K562 (cell line): ENCODE measurements at regions not wholly inside any gene's neighbourhood (a gene's known extent, or its start where the extent isn't known, plus 50 kb on each side); places are given as distances from the start of the nearest gene placed in this dataset.

Experiments used
- ATAC-seq: fragments of 200-7000 bp; cut with Tn5 transposase; 3 replicates; pipeline ENCODE4 v1.9.1; 2020; ENCODE audit warnings: moderate library complexity
- BruUV-seq: library from RNA; stranded (reverse); fragments of 400-500 nt; replicated peaks from 2 replicates; lab custom pipeline; 2021; lab: Mats Ljungman, UMichigan
- CTCF ChIA-PET: fragments of 300-600 bp; formaldehyde crosslinking; extraction: SDS; loops from one replicate; lab custom pipeline; 2021; ENCODE audit warnings: low intra/inter-chr PET ratio; lab: Yijun Ruan, JAX
- POLR2A ChIA-PET: fragments of 300-600, 350-650 bp; sonication (Branson Sonifier 250); formaldehyde crosslinking; extraction: SDS; loops from one replicate; lab custom pipeline; 2021; ENCODE audit warnings: antibody characterized with exemption, inconsistent platforms; lab: Yijun Ruan, JAX
- DNase-seq, 4 experiments: peaks; one replicate each; pipeline versions ENCODE4 v3.0.0 to v3.0.0-alpha.2; 2011 to 2018; ENCODE audit warnings: low spot score in 3 of 4, mixed read lengths in 3 of 4; ENCODE audit errors: extremely low read depth in 1 of 4
- FAIRE-seq: peaks from 2 replicates; lab custom pipeline; 2011; peaks lifted over from hg19 to GRCh38; lab: Jason Lieb, UNC
- H2AFZ ChIP-seq: 2 replicates; pipeline ENCODE4 v1.6.0; 2011; ENCODE audit warnings: low read depth, low read length, control low read depth, inconsistent platforms
- H3K27ac ChIP-seq: fragments of 200-600 bp; 3 replicates; pipeline ENCODE4 v1.8.0; 2011; ENCODE audit warnings: low read depth, mild to moderate bottlenecking, control low read depth, inconsistent platforms, low read length, moderate library complexity, mixed read lengths; ENCODE audit errors: extremely low read depth
- H3K27me3 ChIP-seq, 2 experiments: fragments of 300-600 bp in 1 of 2; 2 replicates in 1 of 2; 3 replicates in 1 of 2; pipeline versions ENCODE4 v1.6.0 to v1.8.0; 2011; ENCODE audit warnings: inconsistent platforms in 2 of 2, low read length in 2 of 2, mild to moderate bottlenecking in 1 of 2, mixed read lengths in 1 of 2, moderate library complexity in 1 of 2; ENCODE audit not compliant: control insufficient read depth in 2 of 2, insufficient read depth in 2 of 2
- H3K36me3 ChIP-seq: fragments of 300-600 bp; 3 replicates; pipeline ENCODE4 v1.8.0; 2011; ENCODE audit warnings: mild to moderate bottlenecking, low read length, inconsistent platforms; ENCODE audit not compliant: control insufficient read depth, insufficient read depth
- H3K4me1 ChIP-seq, 2 experiments: fragments of 200-600 bp in 1 of 2; replicated peaks in 1 of 2; 2 replicates in 1 of 2; 3 replicates in 1 of 2; pipeline versions ENCODE4 v1.5.1 to v1.8.0; 2011; ENCODE audit warnings: inconsistent platforms in 2 of 2, low read length in 2 of 2, mild to moderate bottlenecking in 1 of 2, mixed read lengths in 1 of 2, moderate library complexity in 1 of 2; ENCODE audit not compliant: control insufficient read depth in 2 of 2, insufficient read depth in 2 of 2
- H3K4me2 ChIP-seq: 2 replicates; pipeline ENCODE4 v1.6.1; 2011; ENCODE audit warnings: low read length, control low read depth, inconsistent platforms, mixed read lengths; ENCODE audit not compliant: insufficient read depth
- H3K4me3 ChIP-seq: fragments of 200-600 bp; sonication (generic), shearing (Covaris generic); 2 replicates; pipeline ENCODE4 v1.5.1; 2016; ENCODE audit warnings: control low read depth, inconsistent platforms
- H3K79me2 ChIP-seq: fragments of 200-600 bp; 3 replicates; pipeline ENCODE4 v1.8.0; 2011; ENCODE audit warnings: low read length, inconsistent platforms; ENCODE audit not compliant: control insufficient read depth, insufficient read depth
- H3K9ac ChIP-seq, 2 experiments: 2 replicates each; pipeline versions ENCODE4 v1.6.0 to v1.6.1; 2011; ENCODE audit warnings: low read depth in 2 of 2, low read length in 2 of 2, control low read depth in 1 of 2, inconsistent platforms in 1 of 2, mild to moderate bottlenecking in 1 of 2, mixed read lengths in 1 of 2; ENCODE audit not compliant: insufficient read depth in 1 of 2
- H3K9me1 ChIP-seq: one replicate; pipeline ENCODE4 v1.6.0; 2011; ENCODE audit warnings: inconsistent platforms, mild to moderate bottlenecking, low read length, moderate library complexity; ENCODE audit not compliant: control insufficient read depth, insufficient read depth
- H3K9me3 ChIP-seq: replicated peaks from 2 replicates; pipeline ENCODE4 v1.5.1; 2011; ENCODE audit warnings: low read depth, low read length, inconsistent platforms; ENCODE audit not compliant: control insufficient read depth, insufficient read depth
- H4K20me1 ChIP-seq: replicated peaks from 2 replicates; pipeline ENCODE4 v1.6.1; 2011; ENCODE audit warnings: low read length, inconsistent platforms, mixed read lengths; ENCODE audit not compliant: control insufficient read depth, insufficient read depth
- CBFA2T3 ChIP-seq: fragments of 450-650 bp; IDR thresholded peaks from 2 replicates; pipeline ENCODE4 v1.6.1; 2017
- EHMT2 ChIP-seq: fragments of 450-650 bp; IDR thresholded peaks from 2 replicates; pipeline ENCODE4 v1.6.1; 2018; ENCODE audit warnings: antibody characterized with exemption
- EP300 ChIP-seq: IDR thresholded peaks from 2 replicates; pipeline ENCODE4 v1.6.1; 2012; ENCODE audit warnings: low read length, improper control_type of control experiment
- HNRNPLL ChIP-seq: fragments of 200-400 bp; formaldehyde crosslinking; IDR thresholded peaks from 2 replicates; pipeline ENCODE4 v1.6.1; 2017; ENCODE audit warnings: low read length, low read depth, mild to moderate bottlenecking; ENCODE audit not compliant: poor library complexity, severe bottlenecking
- SMARCA4 ChIP-seq: fragments of 450-650 bp; IDR thresholded peaks from 2 replicates; pipeline ENCODE4 v1.6.1; 2016
- ZNF717 ChIP-seq: fragments of 250-450 bp; sonication (Bioruptor Pico); IDR thresholded peaks from 2 replicates; pipeline ENCODE4 v1.5.0; 2021
- WGBS: fragments of 100-300 bp; shearing (Covaris generic); methylation state at CpG from one replicate; pipeline ENCODE4 v1.1.6; 2016; ENCODE audit warnings: low coverage, mixed read lengths; ENCODE audit not compliant: insufficient coverage; ENCODE audit errors: missing lambda C conversion rate; 5-methylcytosine and 5-hydroxymethylcytosine counted together
- in situ Hi-C: fragments of 300-500 bp; cut with MboI; formaldehyde crosslinking; loops from 4 replicates; pipeline ENCODE4 v1.15.0; 2018; ENCODE audit warnings: inconsistent platforms, mixed read lengths
- intact Hi-C: fragments of 100-400 bp; cut with micrococcal nuclease; formaldehyde crosslinking; loops from 2 replicates; pipeline ENCODE4 v1.14.2; 2022
- TF ChIP-seq, protein P1 (sequence below): fragments of 250-450 bp; sonication (Bioruptor Pico); IDR thresholded peaks from 2 replicates; pipeline ENCODE4 v1.4.0; 2020
- TF ChIP-seq, protein P2 (sequence below): fragments of 450-650 bp; IDR thresholded peaks from 2 replicates; pipeline ENCODE4 v1.6.1; 2016; ENCODE audit warnings: low read depth

DNA sequence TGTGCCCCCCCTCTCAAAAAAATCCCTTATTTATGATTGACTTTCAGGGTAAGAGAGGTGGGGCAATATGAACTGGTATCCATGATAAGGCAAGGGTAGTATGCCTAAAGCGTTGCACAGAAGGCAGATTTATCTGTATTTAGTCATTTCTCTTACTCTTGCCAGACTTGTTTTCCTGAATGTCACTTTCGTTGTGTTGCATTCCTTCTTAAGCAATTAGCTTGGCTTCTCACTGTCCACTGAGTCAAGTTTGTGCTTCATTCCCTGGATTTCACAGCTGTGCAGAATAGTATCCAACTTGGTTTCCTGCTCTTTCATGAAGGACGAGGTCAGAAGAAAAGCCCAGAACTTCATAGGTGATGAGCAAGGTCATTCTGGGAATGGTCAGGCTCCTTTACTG, 301.5 kb upstream of the ACTBL2 start:
- CTCF ChIA-PET: no interaction called here
- Histone ChIP-seq H3K9me3 (no peaks in the 10 kb centered on the region), H3K79me2 (no peaks in the 10 kb centered on the region), H3K27ac (no peak overlapping the region), H3K4me1 (no peaks in the 10 kb centered on the region), H3K4me3 (no peak overlapping the region), H4K20me1 (no peaks in the 10 kb centered on the region; the same call in 1 of the 2 replicates), H3K9me1 (no peaks in the 10 kb centered on the region), H3K9ac (no peak overlapping the region), H2AFZ (no peak overlapping the region), H3K36me3 (no peaks in the 10 kb centered on the region), H3K27me3 (no peaks in the 10 kb centered on the region), H3K4me2 (no peak overlapping the region)
- intact Hi-C loops: no loop called here
- POLR2A ChIA-PET: no interaction called here
- 0% methylated on average over 3 of the region's 3 CpGs for WGBS
- BruUV-seq: no TSS peak
- FAIRE-seq: no peak
- in situ Hi-C loops: loop anchor here (25.0 kb wide), 1 partner anchor 678 kb away; the partner anchor contains the start of gene PLK2
- no peak for DNase-seq
- no peak for ATAC-seq
- TF ChIP-seq, protein P1, sequence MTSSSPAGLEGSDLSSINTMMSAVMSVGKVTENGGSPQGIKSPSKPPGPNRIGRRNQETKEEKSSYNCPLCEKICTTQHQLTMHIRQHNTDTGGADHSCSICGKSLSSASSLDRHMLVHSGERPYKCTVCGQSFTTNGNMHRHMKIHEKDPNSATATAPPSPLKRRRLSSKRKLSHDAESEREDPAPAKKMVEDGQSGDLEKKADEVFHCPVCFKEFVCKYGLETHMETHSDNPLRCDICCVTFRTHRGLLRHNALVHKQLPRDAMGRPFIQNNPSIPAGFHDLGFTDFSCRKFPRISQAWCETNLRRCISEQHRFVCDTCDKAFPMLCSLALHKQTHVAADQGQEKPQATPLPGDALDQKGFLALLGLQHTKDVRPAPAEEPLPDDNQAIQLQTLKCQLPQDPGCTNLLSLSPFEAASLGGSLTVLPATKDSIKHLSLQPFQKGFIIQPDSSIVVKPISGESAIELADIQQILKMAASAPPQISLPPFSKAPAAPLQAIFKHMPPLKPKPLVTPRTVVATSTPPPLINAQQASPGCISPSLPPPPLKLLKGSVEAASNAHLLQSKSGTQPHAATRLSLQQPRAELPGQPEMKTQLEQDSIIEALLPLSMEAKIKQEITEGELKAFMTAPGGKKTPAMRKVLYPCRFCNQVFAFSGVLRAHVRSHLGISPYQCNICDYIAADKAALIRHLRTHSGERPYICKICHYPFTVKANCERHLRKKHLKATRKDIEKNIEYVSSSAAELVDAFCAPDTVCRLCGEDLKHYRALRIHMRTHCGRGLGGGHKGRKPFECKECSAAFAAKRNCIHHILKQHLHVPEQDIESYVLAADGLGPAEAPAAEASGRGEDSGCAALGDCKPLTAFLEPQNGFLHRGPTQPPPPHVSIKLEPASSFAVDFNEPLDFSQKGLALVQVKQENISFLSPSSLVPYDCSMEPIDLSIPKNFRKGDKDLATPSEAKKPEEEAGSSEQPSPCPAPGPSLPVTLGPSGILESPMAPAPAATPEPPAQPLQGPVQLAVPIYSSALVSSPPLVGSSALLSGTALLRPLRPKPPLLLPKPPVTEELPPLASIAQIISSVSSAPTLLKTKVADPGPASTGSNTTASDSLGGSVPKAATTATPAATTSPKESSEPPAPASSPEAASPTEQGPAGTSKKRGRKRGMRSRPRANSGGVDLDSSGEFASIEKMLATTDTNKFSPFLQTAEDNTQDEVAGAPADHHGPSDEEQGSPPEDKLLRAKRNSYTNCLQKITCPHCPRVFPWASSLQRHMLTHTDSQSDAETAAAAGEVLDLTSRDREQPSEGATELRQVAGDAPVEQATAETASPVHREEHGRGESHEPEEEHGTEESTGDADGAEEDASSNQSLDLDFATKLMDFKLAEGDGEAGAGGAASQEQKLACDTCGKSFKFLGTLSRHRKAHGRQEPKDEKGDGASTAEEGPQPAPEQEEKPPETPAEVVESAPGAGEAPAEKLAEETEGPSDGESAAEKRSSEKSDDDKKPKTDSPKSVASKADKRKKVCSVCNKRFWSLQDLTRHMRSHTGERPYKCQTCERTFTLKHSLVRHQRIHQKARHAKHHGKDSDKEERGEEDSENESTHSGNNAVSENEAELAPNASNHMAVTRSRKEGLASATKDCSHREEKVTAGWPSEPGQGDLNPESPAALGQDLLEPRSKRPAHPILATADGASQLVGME: no peak
- TF ChIP-seq EP300: no peak
- no peak for TF ChIP-seq HNRNPLL
- TF ChIP-seq SMARCA4: no peak
- TF ChIP-seq CBFA2T3: no peak
- no peak for TF ChIP-seq EHMT2
- no peak for TF ChIP-seq ZNF717 (CRISPR knock-in tag)
- TF ChIP-seq, protein P2, sequence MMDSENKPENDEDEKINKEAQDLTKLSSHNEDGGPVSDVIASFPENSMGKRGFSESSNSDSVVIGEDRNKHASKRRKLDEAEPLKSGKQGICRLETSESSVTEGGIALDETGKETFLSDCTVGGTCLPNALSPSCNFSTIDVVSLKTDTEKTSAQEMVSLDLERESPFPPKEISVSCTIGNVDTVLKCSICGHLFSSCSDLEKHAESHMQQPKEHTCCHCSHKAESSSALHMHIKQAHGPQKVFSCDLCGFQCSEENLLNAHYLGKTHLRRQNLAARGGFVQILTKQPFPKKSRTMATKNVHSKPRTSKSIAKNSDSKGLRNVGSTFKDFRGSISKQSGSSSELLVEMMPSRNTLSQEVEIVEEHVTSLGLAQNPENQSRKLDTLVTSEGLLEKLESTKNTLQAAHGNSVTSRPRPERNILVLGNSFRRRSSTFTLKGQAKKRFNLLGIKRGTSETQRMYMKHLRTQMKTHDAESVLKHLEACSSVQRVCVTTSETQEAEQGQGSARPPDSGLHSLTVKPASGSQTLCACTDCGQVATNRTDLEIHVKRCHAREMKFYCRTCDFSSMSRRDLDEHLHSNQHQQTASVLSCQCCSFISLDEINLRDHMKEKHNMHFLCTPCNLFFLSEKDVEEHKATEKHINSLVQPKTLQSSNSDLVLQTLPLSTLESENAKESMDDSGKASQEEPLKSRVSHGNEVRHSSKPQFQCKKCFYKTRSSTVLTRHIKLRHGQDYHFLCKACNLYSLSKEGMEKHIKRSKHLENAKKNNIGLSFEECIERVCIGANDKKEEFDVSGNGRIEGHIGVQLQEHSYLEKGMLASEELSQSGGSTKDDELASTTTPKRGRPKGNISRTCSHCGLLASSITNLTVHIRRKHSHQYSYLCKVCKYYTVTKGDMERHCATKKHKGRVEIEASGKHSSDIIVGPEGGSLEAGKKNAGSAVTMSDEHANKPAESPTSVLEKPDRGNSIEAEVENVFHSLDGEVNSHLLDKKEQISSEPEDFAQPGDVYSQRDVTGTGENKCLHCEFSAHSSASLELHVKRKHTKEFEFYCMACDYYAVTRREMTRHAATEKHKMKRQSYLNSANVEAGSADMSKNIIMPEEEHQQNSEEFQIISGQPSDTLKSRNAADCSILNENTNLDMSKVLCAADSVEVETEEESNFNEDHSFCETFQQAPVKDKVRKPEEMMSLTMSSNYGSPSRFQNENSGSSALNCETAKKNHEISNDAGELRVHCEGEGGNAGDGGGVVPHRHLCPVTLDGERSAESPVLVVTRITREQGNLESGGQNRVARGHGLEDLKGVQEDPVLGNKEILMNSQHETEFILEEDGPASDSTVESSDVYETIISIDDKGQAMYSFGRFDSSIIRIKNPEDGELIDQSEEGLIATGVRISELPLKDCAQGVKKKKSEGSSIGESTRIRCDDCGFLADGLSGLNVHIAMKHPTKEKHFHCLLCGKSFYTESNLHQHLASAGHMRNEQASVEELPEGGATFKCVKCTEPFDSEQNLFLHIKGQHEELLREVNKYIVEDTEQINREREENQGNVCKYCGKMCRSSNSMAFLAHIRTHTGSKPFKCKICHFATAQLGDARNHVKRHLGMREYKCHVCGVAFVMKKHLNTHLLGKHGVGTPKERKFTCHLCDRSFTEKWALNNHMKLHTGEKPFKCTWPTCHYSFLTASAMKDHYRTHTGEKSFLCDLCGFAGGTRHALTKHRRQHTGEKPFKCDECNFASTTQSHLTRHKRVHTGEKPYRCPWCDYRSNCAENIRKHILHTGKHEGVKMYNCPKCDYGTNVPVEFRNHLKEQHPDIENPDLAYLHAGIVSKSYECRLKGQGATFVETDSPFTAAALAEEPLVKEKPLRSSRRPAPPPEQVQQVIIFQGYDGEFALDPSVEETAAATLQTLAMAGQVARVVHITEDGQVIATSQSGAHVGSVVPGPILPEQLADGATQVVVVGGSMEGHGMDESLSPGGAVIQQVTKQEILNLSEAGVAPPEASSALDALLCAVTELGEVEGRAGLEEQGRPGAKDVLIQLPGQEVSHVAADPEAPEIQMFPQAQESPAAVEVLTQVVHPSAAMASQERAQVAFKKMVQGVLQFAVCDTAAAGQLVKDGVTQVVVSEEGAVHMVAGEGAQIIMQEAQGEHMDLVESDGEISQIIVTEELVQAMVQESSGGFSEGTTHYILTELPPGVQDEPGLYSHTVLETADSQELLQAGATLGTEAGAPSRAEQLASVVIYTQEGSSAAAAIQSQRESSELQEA: no peak
